ENCODE measurements at regions not wholly inside any gene's neighbourhood (a gene's known extent, or its start where the extent isn't known, plus 50 kb on each side); places are given as distances from the start of the nearest gene placed in this dataset.

GRCh38 chr5:36355516-36355915 lies 53.8 kb upstream of the RANBP3L start:
- Histone ChIP-seq H3K36me3 (ENCODE audit: control insufficient read depth, insufficient read depth, low read length) (no peaks in the 10 kb centered on the region), H3K9me3 (ENCODE audit: control insufficient read depth, insufficient read depth, low read depth, low read length) (no peaks in the 10 kb centered on the region), H3K4me1 (ENCODE audit: control insufficient read depth, insufficient read depth, low read length) (peaks cover 4% of the 10 kb centered on the region)

GRCh38 chr5:36356915-36357314 lies 55.2 kb upstream of the RANBP3L start:
- H3K4me3 ChIP-seq (ENCODE audit: low read depth, low read length), result no peak overlapping the region
- no peaks in the 10 kb centered on the region for H3K9me3 ChIP-seq (ENCODE audit: control insufficient read depth, insufficient read depth, low read depth, low read length)
- no peaks in the 10 kb centered on the region for H3K36me3 ChIP-seq (ENCODE audit: control insufficient read depth, insufficient read depth, low read length)
- H3K27me3 ChIP-seq (ENCODE audit: control insufficient read depth, insufficient read depth, low read length), result no peaks in the 10 kb centered on the region
- H3K4me1 ChIP-seq (ENCODE audit: control insufficient read depth, insufficient read depth, low read length), result peaks cover 4% of the 10 kb centered on the region
- H3K9ac ChIP-seq (ENCODE audit: low read length), result no peak overlapping the region
- no peak overlapping the region for H3K27ac ChIP-seq (ENCODE audit: low read depth, low read length)

More at GRCh38 chr5:36355516-36355915, 53.8 kb upstream of the RANBP3L start:
- Histone ChIP-seq H3K27ac (ENCODE audit: low read depth, low read length) (no peak overlapping the region), H3K4me3 (ENCODE audit: low read depth, low read length) (no peak overlapping the region), H3K27me3 (ENCODE audit: control insufficient read depth, insufficient read depth, low read length) (no peaks in the 10 kb centered on the region), H3K9ac (ENCODE audit: low read length) (no peak overlapping the region)

DNA sequence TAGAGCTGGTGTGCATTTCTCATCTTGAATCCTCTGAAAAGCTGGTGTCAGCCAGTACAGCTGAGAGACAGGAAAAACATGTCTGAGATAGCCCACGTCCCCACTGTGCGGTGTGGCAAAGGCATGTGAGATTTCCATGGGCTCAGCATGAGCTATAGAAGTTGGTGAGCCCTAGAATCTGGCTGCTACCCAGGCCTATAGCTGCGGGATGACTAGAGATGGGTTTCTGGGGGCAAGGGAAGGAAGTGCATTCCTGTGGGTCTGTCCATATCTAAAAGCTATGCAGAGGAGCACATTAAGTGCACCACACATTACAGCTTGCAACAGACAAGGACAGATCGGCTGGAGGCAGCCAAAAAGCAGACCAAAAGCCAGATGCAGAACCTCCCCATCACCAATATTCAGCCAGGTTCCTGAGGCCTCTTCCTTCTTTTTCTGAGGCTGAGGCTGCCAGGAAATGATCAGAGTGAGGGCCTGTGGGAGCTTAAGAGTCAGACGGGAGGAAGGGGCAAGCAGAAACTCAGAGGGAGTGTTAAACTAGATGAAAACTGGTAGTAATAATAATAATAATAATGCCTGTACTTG lies 55.8 kb upstream of the RANBP3L start:
- Histone ChIP-seq H3K9ac (ENCODE audit: low read length) (no peak overlapping the region), H3K36me3 (ENCODE audit: control insufficient read depth, insufficient read depth, low read length) (no peaks in the 10 kb centered on the region), H3K27ac (ENCODE audit: low read depth, low read length) (no peak overlapping the region)

GRCh38 chr5:36359267-36359666 lies 57.6 kb upstream of the RANBP3L start:
- Histone ChIP-seq H3K27ac (ENCODE audit: low read depth, low read length) (no peak overlapping the region), H3K4me3 (ENCODE audit: low read depth, low read length) (no peak overlapping the region), H3K9me3 (ENCODE audit: control insufficient read depth, insufficient read depth, low read depth, low read length) (no peaks in the 10 kb centered on the region), H3K4me1 (ENCODE audit: control insufficient read depth, insufficient read depth, low read length) (peaks cover 4% of the 10 kb centered on the region), H3K9ac (ENCODE audit: low read length) (no peak overlapping the region), H3K36me3 (ENCODE audit: control insufficient read depth, insufficient read depth, low read length) (no peaks in the 10 kb centered on the region), H3K27me3 (ENCODE audit: control insufficient read depth, insufficient read depth, low read length) (no peaks in the 10 kb centered on the region)

More for the DNA sequence above, 55.8 kb upstream of the RANBP3L start:
- peaks cover 4% of the 10 kb centered on the region for H3K4me1 ChIP-seq (ENCODE audit: control insufficient read depth, insufficient read depth, low read length)
- no peak overlapping the region for H3K4me3 ChIP-seq (ENCODE audit: low read depth, low read length)
- no peaks in the 10 kb centered on the region for H3K9me3 ChIP-seq (ENCODE audit: control insufficient read depth, insufficient read depth, low read depth, low read length)
- no peaks in the 10 kb centered on the region for H3K27me3 ChIP-seq (ENCODE audit: control insufficient read depth, insufficient read depth, low read length)

GRCh38 chr5:36360307-36360706 lies 58.6 kb upstream of the RANBP3L start:
- Histone ChIP-seq H3K9ac (ENCODE audit: low read length) (no peak overlapping the region), H3K9me3 (ENCODE audit: control insufficient read depth, insufficient read depth, low read depth, low read length) (no peaks in the 10 kb centered on the region), H3K4me1 (ENCODE audit: control insufficient read depth, insufficient read depth, low read length) (peaks cover 4% of the 10 kb centered on the region), H3K4me3 (ENCODE audit: low read depth, low read length) (no peak overlapping the region), H3K27ac (ENCODE audit: low read depth, low read length) (no peak overlapping the region), H3K27me3 (ENCODE audit: control insufficient read depth, insufficient read depth, low read length) (no peaks in the 10 kb centered on the region), H3K36me3 (ENCODE audit: control insufficient read depth, insufficient read depth, low read length) (no peaks in the 10 kb centered on the region)

DNA sequence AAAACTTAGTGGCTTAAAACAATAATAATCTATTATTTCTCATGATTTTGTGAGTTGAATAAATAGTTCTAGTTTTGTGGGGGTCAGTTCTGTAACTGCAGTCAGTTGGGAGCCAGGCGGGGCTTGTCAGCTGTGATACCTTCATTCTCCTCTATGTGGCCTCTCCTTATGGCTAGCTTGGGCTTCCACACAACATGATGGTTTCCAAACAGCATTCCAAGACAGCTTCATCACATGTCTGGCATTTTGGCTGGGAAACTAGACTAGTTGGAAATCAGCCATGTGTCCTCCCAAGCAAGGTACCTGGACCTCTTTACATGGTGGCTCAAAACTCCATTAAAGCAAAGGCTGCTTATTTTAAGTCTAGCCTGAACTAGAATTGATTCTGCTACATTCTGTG lies 61.4 kb upstream of the RANBP3L start:
- Histone ChIP-seq H3K4me1 (ENCODE audit: control insufficient read depth, insufficient read depth, low read length) (peaks cover 4% of the 10 kb centered on the region), H3K27me3 (ENCODE audit: control insufficient read depth, insufficient read depth, low read length) (no peaks in the 10 kb centered on the region), H3K9me3 (ENCODE audit: control insufficient read depth, insufficient read depth, low read depth, low read length) (no peaks in the 10 kb centered on the region), H3K9ac (ENCODE audit: low read length) (no peak overlapping the region), H3K4me3 (ENCODE audit: low read depth, low read length) (no peak overlapping the region), H3K36me3 (ENCODE audit: control insufficient read depth, insufficient read depth, low read length) (no peaks in the 10 kb centered on the region), H3K27ac (ENCODE audit: low read depth, low read length) (no peak overlapping the region)

- no peaks in the 10 kb centered on the region for H3K27me3 ChIP-seq (ENCODE audit: control insufficient read depth, insufficient read depth, low read length)
- no peak overlapping the region for H3K27ac ChIP-seq (ENCODE audit: low read depth, low read length)
- H3K9me3 ChIP-seq (ENCODE audit: control insufficient read depth, insufficient read depth, low read depth, low read length), result no peaks in the 10 kb centered on the region
- H3K36me3 ChIP-seq (ENCODE audit: control insufficient read depth, insufficient read depth, low read length), result no peaks in the 10 kb centered on the region
- peaks cover 4% of the 10 kb centered on the region for H3K4me1 ChIP-seq (ENCODE audit: control insufficient read depth, insufficient read depth, low read length)
- H3K4me3 ChIP-seq (ENCODE audit: low read depth, low read length), result no peak overlapping the region
- no peak overlapping the region for H3K9ac ChIP-seq (ENCODE audit: low read length)
Measured at GRCh38 chr5:36363744-36364143, 62.0 kb upstream of the RANBP3L start.

DNA sequence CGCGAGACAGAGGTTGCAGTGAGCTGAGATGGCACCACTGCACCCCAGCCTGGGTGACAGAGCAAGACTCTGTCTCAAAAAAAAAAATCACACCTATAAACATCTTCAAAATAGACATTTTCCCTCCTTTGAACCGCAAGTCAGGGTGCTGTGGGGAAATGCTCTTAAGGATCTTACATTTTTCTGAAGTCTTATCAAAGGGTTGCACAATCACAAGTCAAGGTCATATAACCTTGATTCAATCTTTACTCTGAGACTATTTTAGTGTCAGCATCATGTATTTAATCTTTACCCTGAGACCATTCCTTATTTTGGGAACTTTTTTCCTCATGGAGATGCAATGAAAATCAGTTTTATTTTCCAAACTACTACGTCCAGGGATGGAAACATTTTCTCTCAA lies 62.8 kb upstream of the RANBP3L start:
- no peaks in the 10 kb centered on the region for H3K9me3 ChIP-seq (ENCODE audit: control insufficient read depth, insufficient read depth, low read depth, low read length)
- H3K4me3 ChIP-seq (ENCODE audit: low read depth, low read length), result no peak overlapping the region
- H3K27me3 ChIP-seq (ENCODE audit: control insufficient read depth, insufficient read depth, low read length), result no peaks in the 10 kb centered on the region
- H3K27ac ChIP-seq (ENCODE audit: low read depth, low read length), result no peak overlapping the region
- peaks cover 2% of the 10 kb centered on the region for H3K4me1 ChIP-seq (ENCODE audit: control insufficient read depth, insufficient read depth, low read length)
- no peaks in the 10 kb centered on the region for H3K36me3 ChIP-seq (ENCODE audit: control insufficient read depth, insufficient read depth, low read length)
- H3K9ac ChIP-seq (ENCODE audit: low read length), result no peak overlapping the region

DNA sequence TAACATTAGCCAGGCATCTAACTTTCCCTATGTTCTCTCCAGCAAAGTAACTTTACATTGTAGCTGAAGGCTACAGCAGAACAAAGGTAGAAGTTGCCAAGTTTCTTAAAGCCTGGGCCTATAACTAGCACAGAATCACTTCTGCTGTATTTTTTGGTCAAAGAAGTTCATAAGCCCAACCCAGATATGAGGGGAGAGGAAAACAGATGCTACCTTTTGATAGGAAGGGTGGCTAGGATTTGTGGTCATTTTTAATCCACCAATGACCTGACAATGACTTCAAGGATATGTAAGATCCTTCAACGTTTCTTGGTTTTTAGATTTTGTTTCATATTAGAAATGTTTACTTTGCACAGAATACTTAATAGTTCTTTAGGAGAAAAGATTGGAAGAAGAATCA lies 64.2 kb upstream of the RANBP3L start:
- Histone ChIP-seq H3K4me1 (ENCODE audit: control insufficient read depth, insufficient read depth, low read length) (no peaks in the 10 kb centered on the region), H3K27me3 (ENCODE audit: control insufficient read depth, insufficient read depth, low read length) (no peaks in the 10 kb centered on the region), H3K9ac (ENCODE audit: low read length) (no peak overlapping the region), H3K9me3 (ENCODE audit: control insufficient read depth, insufficient read depth, low read depth, low read length) (no peaks in the 10 kb centered on the region), H3K27ac (ENCODE audit: low read depth, low read length) (no peak overlapping the region), H3K4me3 (ENCODE audit: low read depth, low read length) (no peak overlapping the region), H3K36me3 (ENCODE audit: control insufficient read depth, insufficient read depth, low read length) (no peaks in the 10 kb centered on the region)

DNA sequence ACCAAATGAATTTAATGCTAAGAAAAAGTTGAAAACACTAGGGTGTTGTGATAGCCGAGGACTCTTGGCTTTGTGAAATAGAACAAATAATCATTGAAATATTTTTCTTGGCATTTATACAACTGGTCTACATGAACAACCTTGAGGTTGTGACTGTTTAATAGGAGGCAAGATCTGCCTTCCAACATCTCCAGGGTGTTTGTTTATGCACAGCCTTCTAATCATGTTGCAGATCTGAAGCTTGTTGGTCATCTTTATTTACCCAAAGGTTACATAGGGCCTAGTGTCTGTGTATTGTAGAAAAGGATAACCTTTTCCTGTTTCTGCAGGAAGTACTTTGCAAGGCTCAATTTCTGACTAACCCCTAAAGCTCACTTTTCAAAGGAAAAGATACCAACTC lies 65.2 kb upstream of the RANBP3L start:
- Histone ChIP-seq H3K27me3 (ENCODE audit: control insufficient read depth, insufficient read depth, low read length) (no peaks in the 10 kb centered on the region), H3K4me3 (ENCODE audit: low read depth, low read length) (no peak overlapping the region), H3K9me3 (ENCODE audit: control insufficient read depth, insufficient read depth, low read depth, low read length) (no peaks in the 10 kb centered on the region), H3K36me3 (ENCODE audit: control insufficient read depth, insufficient read depth, low read length) (no peaks in the 10 kb centered on the region), H3K9ac (ENCODE audit: low read length) (no peak overlapping the region), H3K4me1 (ENCODE audit: control insufficient read depth, insufficient read depth, low read length) (no peaks in the 10 kb centered on the region), H3K27ac (ENCODE audit: low read depth, low read length) (no peak overlapping the region)

- H3K27me3 ChIP-seq (ENCODE audit: control insufficient read depth, insufficient read depth, low read length), result no peaks in the 10 kb centered on the region
- no peak overlapping the region for H3K9ac ChIP-seq (ENCODE audit: low read length)
- H3K9me3 ChIP-seq (ENCODE audit: control insufficient read depth, insufficient read depth, low read depth, low read length), result no peaks in the 10 kb centered on the region
- H3K4me3 ChIP-seq (ENCODE audit: low read depth, low read length), result no peak overlapping the region
- no peaks in the 10 kb centered on the region for H3K4me1 ChIP-seq (ENCODE audit: control insufficient read depth, insufficient read depth, low read length)
- H3K36me3 ChIP-seq (ENCODE audit: control insufficient read depth, insufficient read depth, low read length), result no peaks in the 10 kb centered on the region
- no peak overlapping the region for H3K27ac ChIP-seq (ENCODE audit: low read depth, low read length)
Measured at GRCh38 chr5:36367524-36367923, 65.8 kb upstream of the RANBP3L start.

GRCh38 chr5:36369219-36369690 lies 67.6 kb upstream of the RANBP3L start:
- no peaks in the 10 kb centered on the region for H3K27me3 ChIP-seq (ENCODE audit: control insufficient read depth, insufficient read depth, low read length)
- no peaks in the 10 kb centered on the region for H3K9me3 ChIP-seq (ENCODE audit: control insufficient read depth, insufficient read depth, low read depth, low read length)
- H3K4me3 ChIP-seq (ENCODE audit: low read depth, low read length), result no peak overlapping the region
- H3K9ac ChIP-seq (ENCODE audit: low read length), result no peak overlapping the region
- H3K27ac ChIP-seq (ENCODE audit: low read depth, low read length), result no peak overlapping the region
- no peaks in the 10 kb centered on the region for H3K36me3 ChIP-seq (ENCODE audit: control insufficient read depth, insufficient read depth, low read length)
- H3K4me1 ChIP-seq (ENCODE audit: control insufficient read depth, insufficient read depth, low read length), result no peaks in the 10 kb centered on the region
